GF-D8 (cell line): ENCODE measurements at regions not wholly inside any gene's neighbourhood (a gene's known extent, or its start where the extent isn't known, plus 50 kb on each side); places are given as distances from the start of the nearest gene placed in this dataset.

ENCODE experiments used
- DNase-seq: peaks from one replicate; lab custom pipeline; 2025; lab: John Stamatoyannopoulos, UW

DNA sequence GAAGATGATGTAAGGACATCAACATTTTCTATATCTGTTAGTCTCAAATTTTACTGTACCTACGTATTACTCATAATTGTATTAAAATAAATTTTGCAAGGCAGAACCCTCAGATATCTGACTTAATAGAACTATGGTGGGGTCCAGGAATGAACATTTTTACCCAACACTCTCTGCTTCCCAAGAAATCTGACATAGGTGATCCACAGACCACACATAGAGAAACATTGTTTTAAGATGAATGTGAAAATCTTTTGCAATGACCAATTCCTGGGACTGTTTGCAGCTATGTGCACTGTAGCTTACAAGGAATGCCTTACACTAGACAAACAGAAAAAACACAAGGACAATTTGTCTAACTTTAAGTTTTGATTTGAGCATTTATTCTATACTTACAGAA lies 645.6 kb upstream of the ADGRL2 start:
- DNase-seq, result no peak

DNA sequence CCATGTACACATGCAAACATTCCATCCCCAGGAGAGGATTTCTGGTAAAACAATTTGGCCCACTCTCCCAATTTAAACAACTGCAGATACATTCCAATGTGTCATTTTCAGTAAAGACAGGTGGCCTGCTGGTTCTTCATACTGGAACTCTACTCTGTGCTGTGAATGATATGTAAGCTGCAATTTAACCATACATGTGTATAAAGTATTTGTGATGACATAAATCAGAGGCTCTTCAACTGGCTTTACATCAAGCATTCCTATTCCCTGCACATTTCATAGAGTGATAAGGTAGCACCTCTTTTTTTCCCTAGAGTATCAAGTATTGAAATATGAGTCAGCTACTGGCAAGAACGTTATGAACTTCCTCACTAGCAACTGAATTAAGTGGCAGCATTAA lies 649.5 kb upstream of the ADGRL2 start:
- no peak for DNase-seq

DNA sequence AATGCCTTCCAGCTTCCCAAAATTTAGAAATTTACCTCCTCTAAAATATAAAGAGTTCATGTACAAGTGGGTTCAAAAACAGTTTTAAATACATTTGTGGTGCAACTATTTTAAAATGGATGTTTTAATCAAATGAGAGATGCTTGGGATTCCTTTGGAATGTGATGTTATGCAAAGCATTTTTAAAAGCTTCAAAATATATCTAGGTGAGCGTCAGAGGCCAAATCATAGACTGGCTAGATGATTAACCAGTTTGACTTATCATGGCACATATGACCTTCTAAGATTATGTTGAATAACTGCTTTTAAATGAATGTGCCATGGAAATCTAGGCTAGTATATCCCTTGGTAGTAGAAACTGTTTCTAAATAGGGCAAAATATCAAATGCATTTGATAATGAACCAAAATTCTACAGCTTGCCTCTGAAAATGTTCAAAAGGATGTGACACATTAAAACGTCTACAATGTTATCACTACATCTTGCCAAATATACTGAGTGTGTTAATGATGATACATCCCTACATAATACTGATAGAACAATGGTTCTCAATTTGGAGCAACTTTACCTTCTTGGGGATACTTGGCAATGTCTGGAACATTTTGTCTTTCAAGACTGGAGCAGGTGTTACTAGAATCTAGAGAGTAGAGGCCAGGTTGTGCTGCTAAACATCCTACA lies 650.9 kb upstream of the ADGRL2 start:
- DNase-seq, result no peak

DNA sequence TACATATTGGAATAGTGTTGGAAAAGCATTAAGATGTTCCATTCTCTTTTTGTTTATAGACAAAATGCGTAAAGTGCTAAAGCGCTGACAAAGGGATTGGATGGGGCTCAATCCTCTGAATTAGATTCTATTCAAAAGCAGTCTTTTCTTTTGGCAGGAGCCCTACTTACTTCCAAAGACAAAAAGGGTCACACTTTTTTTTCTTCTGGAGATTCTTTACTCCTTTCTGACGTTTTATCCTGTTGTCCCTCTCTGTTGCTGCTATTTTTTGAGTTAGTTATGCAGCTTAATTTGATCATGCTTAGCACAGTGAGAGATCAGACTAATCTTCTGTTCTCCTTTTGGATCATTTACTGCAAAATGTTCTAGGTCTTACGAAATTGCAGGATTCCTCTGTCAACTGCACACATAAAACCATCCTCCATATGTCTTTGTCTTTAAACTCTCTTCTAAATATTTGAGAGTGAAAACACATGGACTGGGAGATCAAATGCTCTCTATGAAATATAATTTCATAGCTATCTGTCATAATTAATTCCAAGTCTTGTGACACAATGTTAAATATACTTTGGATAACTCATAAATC lies 656.4 kb upstream of the ADGRL2 start:
- DNase-seq, result no peak

DNA sequence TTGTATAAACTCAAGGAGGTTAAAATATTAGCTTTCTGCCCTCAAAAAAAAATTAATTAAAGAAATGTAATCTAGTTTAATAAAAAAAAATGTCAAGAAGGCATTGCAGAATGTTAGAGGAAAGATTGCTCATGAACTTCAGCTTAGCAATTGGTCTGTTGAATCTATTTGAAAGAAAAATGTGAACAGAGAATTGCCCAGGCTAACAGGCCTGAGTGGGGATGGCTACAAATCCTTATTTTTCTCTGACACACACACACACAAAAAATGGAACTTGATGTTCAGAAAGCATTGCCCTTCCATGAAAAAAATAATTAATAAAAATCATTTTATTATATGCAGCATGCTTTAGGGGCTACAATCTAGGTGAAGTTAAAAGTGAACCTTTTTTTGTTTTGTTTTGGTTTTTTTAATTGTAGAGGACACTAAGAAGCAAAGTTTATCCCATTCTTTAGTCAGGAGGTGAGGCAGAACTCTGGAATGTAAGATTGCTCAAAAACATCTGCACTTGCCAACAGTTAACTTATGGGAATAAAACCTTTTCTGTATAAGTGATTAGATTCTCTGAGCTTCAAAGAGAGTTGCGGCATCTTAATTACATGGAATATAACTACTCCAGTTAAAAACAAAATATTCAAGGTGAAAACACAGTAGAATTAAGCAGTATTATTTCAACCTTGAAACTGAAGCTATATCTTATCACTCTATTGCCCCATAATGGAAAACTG lies 658.5 kb upstream of the ADGRL2 start:
- no peak for DNase-seq

DNA sequence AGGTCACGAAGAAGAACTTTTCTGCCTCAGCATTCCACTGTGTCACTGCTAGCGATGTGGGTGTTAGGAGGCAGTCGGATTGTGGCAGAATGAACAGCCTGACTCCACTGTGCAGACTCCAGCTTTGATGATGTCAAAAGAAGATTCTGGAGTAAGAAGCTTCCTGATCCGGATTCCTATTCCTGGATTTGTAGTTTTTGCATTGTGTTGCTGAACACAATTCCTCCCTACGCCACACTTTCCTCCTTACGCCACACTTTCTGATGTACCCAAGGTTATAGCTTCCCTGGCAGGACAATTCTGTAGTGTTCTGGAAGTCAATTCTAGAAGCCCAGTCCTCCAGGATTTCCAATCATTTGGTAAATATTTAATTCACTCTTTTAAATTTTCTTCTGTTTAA lies 665.2 kb upstream of the ADGRL2 start:
- no peak for DNase-seq

DNA sequence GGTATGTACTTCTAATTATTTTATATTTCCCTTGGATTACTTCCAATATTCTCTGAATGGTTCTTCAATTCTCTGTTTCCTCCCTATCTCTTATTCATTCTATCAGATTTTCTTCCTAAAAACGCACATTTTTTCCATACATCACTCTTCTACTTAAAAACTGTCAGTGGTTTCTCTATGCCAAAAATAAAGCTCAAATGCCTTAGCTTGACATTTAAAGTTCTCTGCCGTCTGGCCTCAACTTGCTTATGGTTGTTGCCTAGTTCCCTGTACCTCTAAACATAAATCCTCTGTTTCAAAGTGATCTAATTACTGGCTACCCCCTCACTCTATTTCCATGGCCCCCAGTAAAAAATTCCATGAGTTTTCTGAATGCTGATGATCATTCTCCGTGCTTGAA lies 671.0 kb upstream of the ADGRL2 start:
- no peak for DNase-seq

DNA sequence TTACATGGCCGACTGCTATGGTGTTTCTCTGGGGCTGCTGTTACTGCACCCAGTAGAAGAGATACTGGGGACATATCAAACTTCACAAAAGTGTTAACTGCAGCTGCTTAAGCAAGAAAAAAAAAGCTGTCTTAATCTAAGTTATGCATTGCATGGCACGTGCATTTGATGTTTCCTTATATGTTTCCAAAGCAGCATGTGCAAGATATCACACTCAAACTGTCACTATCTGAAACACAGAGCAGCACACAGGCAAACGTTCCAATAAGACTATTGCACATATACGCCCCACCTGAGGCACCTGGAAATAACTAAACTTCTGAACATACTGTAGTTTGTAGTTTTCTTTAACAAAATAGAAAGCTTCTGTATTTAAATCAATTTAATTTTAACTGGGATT lies 671.4 kb upstream of the ADGRL2 start:
- no peak for DNase-seq

DNA sequence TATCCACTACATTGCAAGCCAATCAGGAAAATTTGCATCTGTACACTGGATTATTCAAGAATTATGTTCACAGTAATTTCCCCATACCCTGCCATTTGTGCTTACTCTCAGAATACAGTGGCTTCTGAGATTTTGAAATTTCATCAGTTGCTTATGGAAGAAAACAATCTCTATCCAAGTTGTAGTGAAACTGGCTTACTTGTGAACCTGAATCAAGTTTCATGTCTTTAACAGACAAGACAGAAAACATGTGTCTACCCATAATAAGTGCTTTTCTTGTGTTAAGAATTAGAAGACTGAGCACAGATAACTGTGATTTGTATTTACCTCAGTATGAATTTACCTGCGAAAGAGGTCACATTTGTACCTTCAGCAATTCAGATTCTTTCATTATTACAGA lies 672.7 kb upstream of the ADGRL2 start:
- DNase-seq, result no peak

DNA sequence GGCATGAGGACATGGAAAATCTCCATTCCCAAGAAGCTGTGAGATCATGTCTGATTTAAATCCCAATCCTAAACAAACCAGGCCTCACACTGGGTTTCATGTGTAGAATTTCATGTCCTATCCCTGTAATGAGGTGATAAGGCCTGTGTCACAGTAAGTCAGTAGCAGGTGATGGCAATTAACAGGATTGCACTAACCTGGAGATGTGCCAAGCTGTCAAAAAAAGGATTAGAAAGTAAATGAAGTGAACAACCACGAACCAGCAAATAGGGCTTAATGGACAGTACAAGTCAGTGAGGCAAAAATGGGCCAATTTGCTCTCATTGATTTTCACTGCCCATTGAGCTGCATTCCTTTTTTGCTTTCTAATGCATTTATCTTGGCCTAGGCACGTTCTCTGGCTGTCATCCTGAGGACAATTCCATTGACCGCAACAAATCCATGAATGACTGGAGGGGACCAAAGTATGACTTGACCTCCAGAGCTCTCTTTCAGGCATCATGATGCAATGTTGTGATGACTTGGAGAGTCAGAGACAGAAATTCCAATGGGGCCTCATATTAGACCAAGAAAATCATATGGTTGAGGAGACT lies 673.6 kb upstream of the ADGRL2 start:
- DNase-seq, result no peak

DNA sequence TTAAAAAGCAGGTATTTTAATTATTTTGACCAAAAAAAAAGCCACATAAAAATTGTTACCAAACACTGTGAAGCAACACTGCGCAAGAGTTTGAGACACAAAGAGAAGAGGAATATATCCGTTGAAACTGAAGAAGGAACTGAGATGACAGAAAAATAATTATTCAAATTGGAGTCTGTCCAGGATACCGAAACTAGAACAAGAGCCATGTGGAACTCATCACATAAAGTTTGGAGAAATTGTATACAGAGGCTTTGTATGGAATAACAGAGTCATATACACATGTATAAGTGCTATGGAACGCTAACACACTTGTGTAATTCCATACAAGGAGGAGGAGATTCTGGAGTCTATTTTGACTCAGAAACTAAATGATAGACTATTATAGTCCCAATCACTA lies 675.1 kb upstream of the ADGRL2 start:
- no peak for DNase-seq

DNA sequence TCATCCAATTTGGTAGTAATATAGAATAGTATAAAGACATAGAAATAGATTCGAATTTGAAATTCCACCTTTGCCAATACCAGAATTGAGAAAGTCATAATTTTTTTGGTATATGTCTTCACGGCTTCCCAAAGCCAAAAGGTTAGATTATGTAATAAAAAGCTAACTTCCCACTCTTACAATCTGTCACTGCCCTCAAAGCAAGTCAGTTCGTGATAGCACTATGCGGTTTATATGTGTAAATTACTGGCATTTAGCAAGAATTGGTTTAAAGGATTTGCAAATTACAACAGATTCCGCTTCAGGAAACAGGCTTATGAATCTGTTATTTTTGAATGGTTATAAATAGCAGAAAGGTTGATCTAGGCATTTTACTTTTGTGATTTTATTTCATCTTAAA lies 679.4 kb upstream of the ADGRL2 start:
- DNase-seq, result peak; percentile 43

DNA sequence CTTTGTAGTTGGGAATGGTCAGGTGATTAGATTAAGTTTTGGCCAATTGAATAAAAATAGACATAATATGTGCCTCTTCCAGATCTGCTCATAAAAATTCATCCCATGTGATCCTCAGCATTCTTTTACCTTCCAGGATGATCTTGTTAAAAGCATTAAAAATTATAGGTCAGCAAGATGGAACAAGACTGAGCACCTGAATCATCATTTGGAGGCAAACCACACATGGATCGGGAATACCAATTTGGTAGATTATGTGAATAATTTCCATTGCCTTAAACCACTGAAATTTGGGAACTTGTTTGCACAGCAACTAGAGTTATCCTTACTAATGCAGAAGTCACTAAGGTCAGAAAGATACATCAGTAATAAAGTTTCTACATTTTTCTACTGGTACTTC lies 681.4 kb upstream of the ADGRL2 start:
- DNase-seq, result no peak

DNA sequence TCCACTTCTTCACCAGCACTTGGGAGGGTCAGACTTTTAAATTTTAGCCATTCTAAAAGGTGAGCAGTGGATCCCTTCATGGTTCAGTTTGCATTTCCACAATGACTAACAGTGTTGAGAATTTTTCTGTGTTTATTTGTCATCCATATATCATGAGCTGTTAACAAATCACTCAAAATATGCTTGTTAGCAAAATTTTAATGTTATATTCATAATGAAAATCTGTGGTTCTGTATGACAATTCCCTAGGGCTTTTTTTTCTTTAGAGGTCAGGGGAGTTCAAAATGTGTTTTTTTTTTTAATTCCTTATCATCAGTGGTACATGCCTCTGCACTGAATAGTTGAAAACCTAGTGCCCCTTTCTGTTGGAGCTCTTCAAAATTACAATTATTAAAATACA lies 682.2 kb upstream of the ADGRL2 start:
- no peak for DNase-seq

DNA sequence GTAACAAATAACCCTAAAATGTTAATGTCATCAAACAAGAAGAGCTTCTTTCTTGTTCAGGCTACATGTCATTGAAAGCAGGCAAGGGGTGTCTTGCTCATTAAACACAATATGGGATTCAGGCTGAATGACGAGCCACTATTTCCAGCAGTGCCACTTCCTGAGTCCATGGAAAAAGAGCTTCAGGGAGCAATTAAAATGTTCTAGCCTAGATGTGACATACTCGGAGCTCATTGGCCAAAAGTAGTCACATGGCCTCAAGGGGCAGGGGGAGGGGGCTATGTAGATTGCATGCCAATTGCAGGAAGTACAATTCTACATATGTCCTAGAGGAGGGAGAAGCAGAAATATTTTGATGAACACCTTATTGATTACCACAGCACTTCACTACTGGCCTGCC lies 685.3 kb upstream of the ADGRL2 start:
- no peak for DNase-seq

DNA sequence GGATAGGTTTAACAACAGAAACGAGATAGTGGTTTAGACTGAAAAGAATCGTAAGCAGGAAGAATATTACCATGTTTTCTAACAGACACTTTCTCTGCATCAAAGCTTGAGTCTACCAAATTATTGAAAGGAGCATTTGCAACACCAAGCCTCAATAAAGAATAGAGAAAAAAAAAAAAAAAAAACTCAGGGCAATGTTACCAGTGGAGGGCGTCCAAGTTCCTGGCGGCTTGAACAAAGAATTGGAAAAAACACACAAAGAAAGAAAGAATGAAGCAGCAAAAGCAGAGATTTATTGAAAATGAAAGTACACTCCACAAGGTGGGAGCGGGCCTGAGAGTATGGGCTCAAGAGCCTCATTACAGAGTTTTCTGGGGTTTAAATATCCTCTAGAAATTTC lies 686.5 kb upstream of the ADGRL2 start:
- DNase-seq, result no peak

DNA sequence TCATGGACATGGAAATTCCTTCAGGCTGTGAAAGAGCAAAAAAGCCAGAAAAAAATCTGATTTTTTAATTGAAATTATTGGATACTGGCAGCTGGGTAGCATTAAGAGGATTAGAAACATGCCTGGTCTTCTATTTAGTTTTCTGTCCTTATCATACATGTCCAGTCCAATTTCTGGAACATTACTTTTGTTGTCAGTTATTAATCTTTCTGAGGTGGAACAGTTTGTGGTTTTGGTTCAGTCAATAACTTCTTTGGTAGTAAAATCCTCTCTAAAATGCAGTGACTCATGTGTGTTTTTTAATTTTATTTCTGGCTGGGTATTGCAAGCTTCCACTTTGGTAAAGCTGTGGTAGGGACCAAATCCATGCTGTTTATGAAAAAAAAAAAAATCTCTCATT lies 687.0 kb upstream of the ADGRL2 start:
- DNase-seq, result no peak

DNA sequence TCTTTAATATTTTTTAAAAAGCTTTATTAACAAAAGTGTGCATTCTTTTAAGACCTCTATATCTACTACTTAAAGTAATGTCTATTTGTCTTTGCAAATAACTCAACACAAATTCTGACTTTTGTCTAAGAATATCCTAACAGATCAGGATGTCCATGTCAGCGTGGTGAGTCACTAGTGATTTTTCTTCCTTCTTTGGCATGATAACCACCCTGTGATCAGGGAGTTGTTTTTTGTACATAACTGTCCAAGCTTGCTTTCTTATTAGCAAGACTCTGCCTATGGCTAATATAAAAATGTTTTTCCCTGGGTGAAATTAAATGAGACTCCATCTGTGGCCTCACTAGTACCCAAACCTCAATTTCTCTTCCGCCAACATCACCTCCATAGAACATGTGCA lies 688.9 kb upstream of the ADGRL2 start:
- no peak for DNase-seq

DNA sequence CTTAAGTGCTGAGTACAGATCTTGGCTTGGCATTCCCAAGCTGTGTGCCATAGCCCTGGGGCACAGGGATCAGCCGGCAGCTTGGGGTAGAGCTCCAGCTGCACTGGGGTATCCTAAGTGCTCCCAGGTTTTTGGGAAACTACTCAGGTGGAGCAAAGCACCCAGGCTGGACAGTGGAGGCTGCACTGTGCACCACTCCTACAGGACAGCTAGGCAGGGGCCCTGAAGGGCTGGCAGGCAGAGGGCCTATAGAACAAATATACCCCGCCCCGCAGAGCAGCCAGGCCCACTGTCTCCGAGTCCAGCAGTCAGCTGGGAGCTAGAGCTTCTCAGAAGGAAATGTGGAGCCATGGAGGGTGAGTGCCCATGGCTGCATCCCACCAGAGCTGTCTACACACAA lies 691.7 kb upstream of the ADGRL2 start:
- no peak for DNase-seq

DNA sequence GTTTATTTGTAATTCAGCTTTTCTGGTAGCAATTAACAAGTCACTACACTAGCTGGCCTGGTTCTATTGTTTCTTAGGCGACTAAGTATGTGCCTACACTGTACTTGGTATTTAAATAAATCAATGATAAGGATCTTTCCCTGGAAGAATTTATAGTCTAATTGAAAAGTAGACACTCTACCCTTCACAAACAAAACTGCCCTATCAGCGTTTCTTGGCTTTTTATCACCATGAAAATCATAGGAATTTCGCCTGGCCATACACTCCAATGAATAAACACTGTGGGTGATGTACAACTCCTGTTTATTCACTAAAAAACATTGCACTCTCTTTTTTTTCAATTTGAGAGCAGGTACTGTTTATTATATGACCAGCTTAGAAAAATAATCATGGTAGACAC lies 702.9 kb upstream of the ADGRL2 start:
- DNase-seq, result no peak

DNA sequence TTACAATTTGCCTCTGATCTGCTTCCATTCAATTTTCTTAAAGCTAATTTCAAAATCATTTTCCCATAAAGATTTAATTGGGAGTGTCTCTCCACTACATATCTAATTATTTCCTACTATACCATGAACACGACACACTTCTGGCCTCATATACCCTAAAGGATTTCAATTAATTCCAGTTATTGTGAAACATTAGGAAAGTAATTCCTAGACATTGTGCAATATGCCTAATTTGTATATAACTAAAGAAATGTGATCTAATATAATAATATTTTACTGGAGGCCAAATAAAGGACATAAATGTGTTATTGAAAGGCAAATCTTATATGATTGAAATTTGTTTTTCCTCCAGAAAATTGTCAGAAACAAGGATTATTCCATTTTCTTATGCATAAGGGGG lies 727.2 kb upstream of the ADGRL2 start:
- DNase-seq, result no peak

DNA sequence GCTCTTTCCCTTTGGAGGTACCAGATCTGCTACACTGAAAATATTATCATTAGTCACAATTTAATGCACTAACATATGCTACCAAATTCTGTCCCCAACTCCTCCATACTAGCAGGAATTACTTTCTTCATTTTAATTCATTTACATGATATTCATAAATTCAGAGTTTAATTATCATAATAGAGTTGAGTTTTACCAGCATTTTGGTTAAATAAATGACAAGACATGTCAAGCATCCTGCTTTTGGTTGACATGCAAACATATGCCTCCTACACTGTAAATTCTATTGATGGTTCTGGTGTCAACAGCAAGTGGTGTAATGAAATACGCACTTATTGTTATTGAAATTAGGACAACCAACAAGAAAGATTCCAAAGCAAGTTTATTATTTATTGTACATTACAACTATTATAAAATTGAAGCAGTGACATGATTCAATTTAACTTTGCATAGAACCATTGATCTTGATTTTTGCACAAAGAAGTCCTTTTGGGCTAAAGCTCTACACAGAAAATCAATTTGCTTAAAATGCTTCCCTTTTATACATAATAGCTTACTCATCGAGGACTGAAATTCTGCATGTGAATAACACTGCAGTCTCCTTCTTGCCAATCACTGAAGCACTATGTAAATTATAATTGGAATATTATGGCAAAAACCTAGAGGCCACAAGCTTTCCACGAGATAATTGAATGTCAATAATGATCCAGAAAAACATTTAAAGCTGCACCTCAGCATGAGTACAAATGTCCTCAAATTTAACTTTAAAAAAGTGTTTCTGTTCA lies 728.6 kb upstream of the ADGRL2 start:
- no peak for DNase-seq
